B cell (primary cell): ENCODE measurements at regions not wholly inside any gene's neighbourhood (a gene's known extent, or its start where the extent isn't known, plus 50 kb on each side); places are given as distances from the start of the nearest gene placed in this dataset.

Experiments used
- ATAC-seq: fragments of 200-7000 bp; cut with Tn5 transposase; one replicate; pipeline ENCODE4 v1.10.0; 2021; ENCODE audit warnings: low read depth, mild to moderate bottlenecking, moderate number of reproducible peaks, moderate library complexity
- CTCF ChIA-PET: fragments of 350-600 bp; sonication (Branson Sonifier 250); formaldehyde crosslinking; loops from one replicate; lab custom pipeline; 2021; ENCODE audit warnings: antibody characterized with exemption, inconsistent platforms; lab: Charles Lee
- POLR2A ChIA-PET: fragments of 350-600 bp; sonication (Branson Sonifier 250); formaldehyde crosslinking; loops from one replicate; lab custom pipeline; 2021; ENCODE audit warnings: antibody characterized with exemption; lab: Charles Lee
- DNase-seq: peaks from one replicate; pipeline ENCODE4 v3.0.0; 2013
- H2AFZ ChIP-seq: 2 replicates; pipeline ENCODE4 v1.6.1; 2012; ENCODE audit warnings: mild to moderate bottlenecking, low read depth, low read length; ENCODE audit not compliant: insufficient read depth, poor library complexity, severe bottlenecking
- H3K27ac ChIP-seq, 2 donors: 1 replicate in 1 of 2; 2 replicates in 1 of 2; pipeline ENCODE4 v1.5.1; 2012 to 2013; ENCODE audit warnings: low read length in 2 of 2, mild to moderate bottlenecking in 2 of 2, moderate library complexity in 1 of 2
- H3K27me3 ChIP-seq, 4 experiments: fragments of 200-600 bp in 1 of 4; sonication (generic) in 1 of 4; replicated peaks in 1 of 4; 1 replicate in 2 of 4; 2 replicates in 2 of 4; pipeline versions ENCODE4 v1.6.1 to v1.7.0; 2013 to 2016; ENCODE audit warnings: low read length in 3 of 4, mild to moderate bottlenecking in 2 of 4, mixed read lengths in 1 of 4, moderate library complexity in 1 of 4; ENCODE audit not compliant: insufficient read depth in 4 of 4, control insufficient read depth in 3 of 4; ENCODE audit errors: control extremely low read depth in 1 of 4
- H3K36me3 ChIP-seq, 2 experiments: replicated peaks in 1 of 2; 1 replicate in 1 of 2; 2 replicates in 1 of 2; pipeline versions ENCODE4 v1.6.1 to v1.7.1; 2013; ENCODE audit warnings: low read length in 1 of 2; ENCODE audit not compliant: insufficient read depth in 2 of 2, control insufficient read depth in 1 of 2; ENCODE audit errors: control extremely low read depth in 1 of 2, extremely low read depth in 1 of 2
- H3K4me1 ChIP-seq, 2 donors: fragments of 200-600 bp in 1 of 2; sonication (generic) in 1 of 2; 1 replicate in 1 of 2; 2 replicates in 1 of 2; pipeline versions ENCODE4 v1.5.1 to v1.6.1; 2013 to 2017; ENCODE audit warnings: low read length in 2 of 2; ENCODE audit not compliant: control insufficient read depth in 2 of 2, insufficient read depth in 2 of 2
- H3K4me2 ChIP-seq: replicated peaks from 2 replicates; pipeline ENCODE3; 2012; ENCODE audit warnings: mild to moderate bottlenecking, low read depth, low read length; ENCODE audit not compliant: poor library complexity, severe bottlenecking
- H3K4me3 ChIP-seq, 5 experiments: fragments of 200-600 bp in 1 of 5; sonication (generic) in 1 of 5; 1 replicate in 3 of 5; 2 replicates in 2 of 5; pipeline versions ENCODE4 v1.5.1 to v1.7.0; 2011 to 2016; ENCODE audit warnings: low read length in 4 of 5, mild to moderate bottlenecking in 4 of 5, low read depth in 2 of 5, control low read depth in 1 of 5, moderate library complexity in 1 of 5; ENCODE audit not compliant: insufficient read depth in 1 of 5; ENCODE audit errors: control extremely low read depth in 1 of 5, extremely low read depth in 1 of 5
- H3K79me2 ChIP-seq: fragments of 200-600 bp; sonication (generic); one replicate; pipeline ENCODE4 v1.6.0; 2016; ENCODE audit warnings: low read length; ENCODE audit not compliant: control insufficient read depth, insufficient read depth
- H3K9ac ChIP-seq: fragments of 200-600 bp; sonication (generic); 2 replicates; pipeline ENCODE4 v1.6.1; 2017; ENCODE audit warnings: mild to moderate bottlenecking, low read length, moderate library complexity
- H3K9me3 ChIP-seq, 3 donors: one replicate each; pipeline versions ENCODE4 v1.6.1 to v1.7.1; 2013; ENCODE audit warnings: low read length in 2 of 3; ENCODE audit not compliant: control insufficient read depth in 2 of 3, insufficient read depth in 1 of 3; ENCODE audit errors: control extremely low read depth in 1 of 3
- H4K20me1 ChIP-seq: 2 replicates; pipeline ENCODE4 v1.6.0; 2012; ENCODE audit warnings: mild to moderate bottlenecking, low read length; ENCODE audit not compliant: insufficient read depth, control insufficient read depth, poor library complexity, severe bottlenecking
- H3K27ac Mint-ChIP-seq: one replicate; pipeline ENCODE4 v1.8.0; 2021; ENCODE audit warnings: mixed read lengths
- H3K27me3 Mint-ChIP-seq: one replicate; pipeline ENCODE4 v1.8.0; 2021; ENCODE audit warnings: mixed read lengths
- H3K4me1 Mint-ChIP-seq: one replicate; pipeline ENCODE4 v1.8.0; 2021; ENCODE audit warnings: mixed read lengths
- H3K4me3 Mint-ChIP-seq: one replicate; pipeline ENCODE4 v1.8.0; 2021; ENCODE audit warnings: mixed read lengths
- H3K9me3 Mint-ChIP-seq: one replicate; pipeline ENCODE4 v1.8.0; 2022; ENCODE audit warnings: mixed read lengths; ENCODE audit not compliant: insufficient read depth
- CTCF ChIP-seq: fragments of 200-600 bp; IDR thresholded peaks from one replicate; pipeline ENCODE4 v1.8.0; 2022; ENCODE audit warnings: antibody characterized with exemption, mild to moderate bottlenecking
- EZH2 ChIP-seq: IDR thresholded peaks from 2 replicates; pipeline ENCODE4 v1.6.1; 2012; ENCODE audit warnings: borderline replicate concordance, low read depth, mild to moderate bottlenecking, moderate library complexity, low read length; ENCODE audit not compliant: insufficient read depth, poor library complexity, severe bottlenecking
- WGBS: methylation state at CpG from one replicate; pipeline ENCODE4 v1.1.5; 2013; ENCODE audit warnings: missing lambda C conversion rate; ENCODE audit not compliant: insufficient coverage; 5-methylcytosine and 5-hydroxymethylcytosine counted together
- intact Hi-C: fragments of 100-400 bp; cut with micrococcal nuclease; formaldehyde crosslinking; loops from one replicate; pipeline ENCODE4 v1.10.0; 2022

GRCh38 chr2:45191976-45192375 is 182.7 kb upstream of the SIX2 start:
- TF ChIP-seq EZH2 (no peak), CTCF (no peak)
- 96% methylated on average over 5 of the region's 8 CpGs for WGBS
- no peak overlapping the region for H3K9ac ChIP-seq
- intact Hi-C loops = no loop called here
- H3K27ac Mint-ChIP-seq = no peak overlapping the region
- POLR2A ChIA-PET = no interaction called here
- no peaks in the 10 kb centered on the region for H3K79me2 ChIP-seq
- H3K27ac ChIP-seq = no peak overlapping the region
- no peak for ATAC-seq
- no peaks in the 10 kb centered on the region for H4K20me1 ChIP-seq
- peaks cover 0 to 3% (median 1%) of the 10 kb centered on the region in 4 experiments for H3K27me3 ChIP-seq
- no peaks in the 10 kb centered on the region for H3K4me1 ChIP-seq
- no peak overlapping the region for H2AFZ ChIP-seq
- DNase-seq = no peak
- CTCF ChIA-PET = no interaction called here
- no peaks in the 10 kb centered on the region for H3K9me3 Mint-ChIP-seq
- H3K4me1 Mint-ChIP-seq = no peaks in the 10 kb centered on the region
- H3K4me3 Mint-ChIP-seq = no peak overlapping the region
- H3K4me2 ChIP-seq = no peak overlapping the region
- H3K36me3 ChIP-seq = no peaks in the 10 kb centered on the region
- no peak overlapping the region for H3K4me3 ChIP-seq
- H3K9me3 ChIP-seq = peaks cover 0 to 1% (median 0%) of the 10 kb centered on the region in 3 donors
- peaks cover 51% of the 10 kb centered on the region for H3K27me3 Mint-ChIP-seq

- H3K4me1 Mint-ChIP-seq = no peaks in the 10 kb centered on the region
- Histone ChIP-seq H3K27ac (no peak overlapping the region), H3K9ac (no peak overlapping the region), H3K79me2 (no peaks in the 10 kb centered on the region), H4K20me1 (no peaks in the 10 kb centered on the region), H3K4me3 (no peak overlapping the region), H3K4me1 (no peaks in the 10 kb centered on the region), H3K4me2 (no peak overlapping the region), H3K36me3 (no peaks in the 10 kb centered on the region), H2AFZ (no peak overlapping the region), H3K27me3 (peaks cover 0 to 3% (median 1%) of the 10 kb centered on the region in 4 experiments), H3K9me3 (no peaks in the 10 kb centered on the region)
- POLR2A ChIA-PET = no interaction called here
- no peak for ATAC-seq
- TF ChIP-seq CTCF (no peak), EZH2 (no peak)
- no peak overlapping the region for H3K27ac Mint-ChIP-seq
- intact Hi-C loops = no loop called here
- H3K4me3 Mint-ChIP-seq = no peak overlapping the region
- no peaks in the 10 kb centered on the region for H3K9me3 Mint-ChIP-seq
- CTCF ChIA-PET = interaction anchor here (0.7 kb wide), 2 partner anchors 50 to 57 kb away, joined by 3 to 4 read pairs; no protein-coding TSS in a partner anchor
- 98% methylated on average over 9 of the region's 16 CpGs for WGBS
- H3K27me3 Mint-ChIP-seq = peaks cover 51% of the 10 kb centered on the region
- no peak for DNase-seq
Observed at GRCh38 chr2:45191146-45191863, 182.1 kb upstream of the SIX2 start.
